HG03378 (cell line): ENCODE measurements at regions not wholly inside any gene's neighbourhood (a gene's known extent, or its start where the extent isn't known, plus 50 kb on each side); places are given as distances from the start of the nearest gene placed in this dataset.
"Not testable (repeated sequence)": the region's sequence is repeated elsewhere in the genome, so short reads cannot be mapped to it uniquely, and the experiment has no call there.

Experiments
- ATAC-seq: cut with Tn5 transposase; IDR thresholded peaks from one replicate; pipeline ENCODE4 v1.9.1; 2021; ENCODE audit warnings: mild to moderate bottlenecking, moderate library complexity; ENCODE audit not compliant: unreplicated experiment

GRCh38 chr4:104002318-104002717 lies 282.5 kb upstream of the TACR3 start:
- not testable (repeated sequence) for ATAC-seq

GRCh38 chr4:103998756-103999155 lies 279.0 kb upstream of the TACR3 start:
- ATAC-seq = no peak

- ATAC-seq = no peak
Measured at GRCh38 chr4:103996637-103997036, 276.9 kb upstream of the TACR3 start.

- no peak for ATAC-seq
Measured at GRCh38 chr4:103996064-103996463, 276.3 kb upstream of the TACR3 start.

- no peak for ATAC-seq
Measured at GRCh38 chr4:103994059-103994458, 274.3 kb upstream of the TACR3 start.

GRCh38 chr4:103982454-103982853 lies 262.7 kb upstream of the TACR3 start:
- no peak for ATAC-seq

- ATAC-seq = no peak
Measured at GRCh38 chr4:103948244-103949018, 228.6 kb upstream of the TACR3 start.

GRCh38 chr4:103947617-103948016 lies 227.8 kb upstream of the TACR3 start:
- ATAC-seq = no peak

- not testable (repeated sequence) for ATAC-seq
Measured at GRCh38 chr4:103946621-103947268, 227.0 kb upstream of the TACR3 start.

- no peak for ATAC-seq
Measured at GRCh38 chr4:103938488-103938887, 218.7 kb upstream of the TACR3 start.

GRCh38 chr4:103936653-103937145 lies 216.9 kb upstream of the TACR3 start:
- no peak for ATAC-seq

- ATAC-seq = peak; percentile 84
Measured at GRCh38 chr4:103934178-103934789, 214.5 kb upstream of the TACR3 start.

GRCh38 chr4:103928370-103928769 lies 208.6 kb upstream of the TACR3 start:
- ATAC-seq = no peak

GRCh38 chr4:103923551-103923950 lies 203.8 kb upstream of the TACR3 start:
- ATAC-seq = no peak

GRCh38 chr4:103918214-103918613 lies 198.4 kb upstream of the TACR3 start:
- no peak for ATAC-seq

GRCh38 chr4:103915224-103915869 lies 195.6 kb upstream of the TACR3 start:
- ATAC-seq = peak; percentile 89

GRCh38 chr4:103907414-103907813 lies 187.6 kb upstream of the TACR3 start:
- ATAC-seq = no peak

GRCh38 chr4:103904123-103904522 lies 184.3 kb upstream of the TACR3 start:
- no peak for ATAC-seq

- ATAC-seq = no peak
Measured at GRCh38 chr4:103902730-103903129, 182.9 kb upstream of the TACR3 start.

- no peak for ATAC-seq
Measured at GRCh38 chr4:103895876-103896465, 176.2 kb upstream of the TACR3 start.

GRCh38 chr4:103892586-103892985 lies 172.8 kb upstream of the TACR3 start:
- no peak for ATAC-seq
